Epithelial cell of prostate (primary cell): ENCODE measurements at regions not wholly inside any gene's neighbourhood (a gene's known extent, or its start where the extent isn't known, plus 50 kb on each side); places are given as distances from the start of the nearest gene placed in this dataset.

Experiments used
- DNase-seq: peaks from one replicate; pipeline ENCODE4 v3.0.0-alpha.2; 2011; ENCODE audit warnings: low read depth, low spot score
- H3K27ac ChIP-seq: fragments of 450-650 bp; 2 replicates; pipeline ENCODE4 v1.5.1; 2017; ENCODE audit warnings: mild to moderate bottlenecking

GRCh38 chr17:6326483-6326882 is 108.4 kb downstream of the AIPL1 start:
- no peak for DNase-seq
- no peak overlapping the region for H3K27ac ChIP-seq

- no peak overlapping the region for H3K27ac ChIP-seq
- no peak for DNase-seq
Observed at GRCh38 chr17:6325741-6326140, 109.2 kb downstream of the AIPL1 start.

GRCh38 chr17:6325051-6325450 is 109.9 kb downstream of the AIPL1 start:
- no peak for DNase-seq
- no peak overlapping the region for H3K27ac ChIP-seq

GRCh38 chr17:6323626-6324356 is 111.1 kb downstream of the AIPL1 start:
- DNase-seq = no peak
- H3K27ac ChIP-seq = no peak overlapping the region

GRCh38 chr17:6322316-6322715 is 112.6 kb downstream of the AIPL1 start:
- H3K27ac ChIP-seq = no peak overlapping the region

GRCh38 chr17:6314311-6314710 is 120.6 kb downstream of the AIPL1 start:
- no peak overlapping the region for H3K27ac ChIP-seq
- no peak for DNase-seq

More at GRCh38 chr17:6322316-6322715, 112.6 kb downstream of the AIPL1 start:
- DNase-seq = no peak

- no peak for DNase-seq
- H3K27ac ChIP-seq = no peak overlapping the region
Observed at GRCh38 chr17:6313835-6314234, 121.1 kb downstream of the AIPL1 start.

- no peak for DNase-seq
- H3K27ac ChIP-seq = no peak overlapping the region
Observed at GRCh38 chr17:6306820-6307219, 128.1 kb downstream of the AIPL1 start.

GRCh38 chr17:6305613-6306360 is 129.1 kb downstream of the AIPL1 start:
- H3K27ac ChIP-seq = no peak overlapping the region
- DNase-seq = no peak

GRCh38 chr17:6304894-6305612 is 129.9 kb downstream of the AIPL1 start:
- no peak for DNase-seq
- no peak overlapping the region for H3K27ac ChIP-seq

GRCh38 chr17:6303664-6304063 is 131.3 kb downstream of the AIPL1 start:
- H3K27ac ChIP-seq = no peak overlapping the region
- DNase-seq = no peak

- DNase-seq = no peak
Observed at GRCh38 chr17:6299275-6299674, 135.6 kb downstream of the AIPL1 start.

GRCh38 chr17:6297960-6298359 is 137.0 kb downstream of the AIPL1 start:
- DNase-seq = no peak
- no peak overlapping the region for H3K27ac ChIP-seq

More at GRCh38 chr17:6299275-6299674, 135.6 kb downstream of the AIPL1 start:
- no peak overlapping the region for H3K27ac ChIP-seq

GRCh38 chr17:6297119-6297518 is 137.8 kb downstream of the AIPL1 start:
- no peak for DNase-seq
- H3K27ac ChIP-seq = no peak overlapping the region

GRCh38 chr17:6290488-6291196 is 144.3 kb downstream of the AIPL1 start:
- H3K27ac ChIP-seq = no peak overlapping the region
- no peak for DNase-seq

GRCh38 chr17:6286233-6286632 is 148.7 kb downstream of the AIPL1 start:
- DNase-seq = no peak

GRCh38 chr17:6285486-6285885 is 149.4 kb downstream of the AIPL1 start:
- DNase-seq = no peak
- no peak overlapping the region for H3K27ac ChIP-seq

More at GRCh38 chr17:6286233-6286632, 148.7 kb downstream of the AIPL1 start:
- no peak overlapping the region for H3K27ac ChIP-seq

GRCh38 chr17:6279659-6280058 is 155.3 kb downstream of the AIPL1 start:
- H3K27ac ChIP-seq = no peak overlapping the region
- DNase-seq = peak; percentile 77

- no peak for DNase-seq
- H3K27ac ChIP-seq = no peak overlapping the region
Observed at GRCh38 chr17:6278376-6278775, 156.5 kb downstream of the AIPL1 start.

- no peak for DNase-seq
- no peak overlapping the region for H3K27ac ChIP-seq
Observed at GRCh38 chr17:6276711-6277110, 158.2 kb downstream of the AIPL1 start.
